HEK293T (cell line): ENCODE measurements at regions not wholly inside any gene's neighbourhood (a gene's known extent, or its start where the extent isn't known, plus 50 kb on each side); places are given as distances from the start of the nearest gene placed in this dataset.

Experiments
- ARNT ChIP-seq: fragments of 450-650 bp; IDR thresholded peaks from 2 replicates; pipeline ENCODE4 v1.6.1; 2017; ENCODE audit warnings: mild to moderate bottlenecking
- ELF4 ChIP-seq: fragments of 450-650 bp; IDR thresholded peaks from 2 replicates; pipeline ENCODE4 v1.6.1; 2017; ENCODE audit warnings: antibody characterized with exemption
- NFRKB ChIP-seq: fragments of 450-650 bp; IDR thresholded peaks from 2 replicates; pipeline ENCODE4 v1.6.1; 2016; ENCODE audit warnings: mild to moderate bottlenecking, moderate library complexity
- SP1 ChIP-seq: fragments of 450-650 bp; IDR thresholded peaks from 2 replicates; pipeline ENCODE4 v1.6.1; 2017
- SUZ12 ChIP-seq: fragments of 450-650 bp; IDR thresholded peaks from 2 replicates; pipeline ENCODE4 v1.6.1; 2016; ENCODE audit warnings: mild to moderate bottlenecking

- TF ChIP-seq SUZ12 (no peak), ELF4 (no peak), NFRKB (no peak), SP1 (no peak), ARNT (no peak)
Measured at GRCh38 chr13:57815600-57815999, 184.1 kb downstream of the PCDH17 start.
